Fibroblast of lung (primary cell): ENCODE measurements at regions not wholly inside any gene's neighbourhood (a gene's known extent, or its start where the extent isn't known, plus 50 kb on each side); places are given as distances from the start of the nearest gene placed in this dataset.
"Not testable (repeated sequence)": the region's sequence is repeated elsewhere in the genome, so short reads cannot be mapped to it uniquely, and the experiment has no call there.

Experiments used
- EZH2 ChIP-seq: IDR thresholded peaks from 2 replicates; pipeline ENCODE4 v1.5.1; 2012; ENCODE audit warnings: low read length, control low read depth, mild to moderate bottlenecking; ENCODE audit errors: missing control alignments
- TF ChIP-seq, protein P1 (sequence below), 2 donors: IDR thresholded peaks in 1 of 2; conservative IDR thresholded peaks in 1 of 2; 1 replicate in 1 of 2; 2 replicates in 1 of 2; pipeline ENCODE4 v1.5.1; 2011 to 2012; ENCODE audit warnings: low read length in 2 of 2, control low read depth in 1 of 2, inconsistent platforms in 1 of 2, low read depth in 1 of 2, mild to moderate bottlenecking in 1 of 2

DNA sequence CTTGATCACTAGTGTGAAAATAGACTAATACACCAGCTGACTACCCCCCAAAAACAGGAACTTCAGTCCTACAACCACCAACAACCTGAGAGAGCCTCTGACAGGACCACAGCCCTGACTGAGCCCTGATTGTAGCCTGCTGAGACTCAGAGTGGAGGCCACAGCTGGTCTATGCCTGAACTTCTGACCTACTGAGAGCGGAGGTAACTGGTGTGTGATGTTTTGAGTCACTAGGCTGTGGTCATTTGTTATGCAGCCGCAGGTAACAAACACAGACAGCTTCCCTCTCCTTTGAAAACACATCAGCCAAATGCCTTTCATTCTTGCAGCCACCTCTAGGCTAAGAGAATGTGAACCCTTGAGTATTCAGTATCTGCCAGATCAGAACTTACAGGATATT lies 631.1 kb downstream of the PRIM2 start:
- TF ChIP-seq, protein P1, sequence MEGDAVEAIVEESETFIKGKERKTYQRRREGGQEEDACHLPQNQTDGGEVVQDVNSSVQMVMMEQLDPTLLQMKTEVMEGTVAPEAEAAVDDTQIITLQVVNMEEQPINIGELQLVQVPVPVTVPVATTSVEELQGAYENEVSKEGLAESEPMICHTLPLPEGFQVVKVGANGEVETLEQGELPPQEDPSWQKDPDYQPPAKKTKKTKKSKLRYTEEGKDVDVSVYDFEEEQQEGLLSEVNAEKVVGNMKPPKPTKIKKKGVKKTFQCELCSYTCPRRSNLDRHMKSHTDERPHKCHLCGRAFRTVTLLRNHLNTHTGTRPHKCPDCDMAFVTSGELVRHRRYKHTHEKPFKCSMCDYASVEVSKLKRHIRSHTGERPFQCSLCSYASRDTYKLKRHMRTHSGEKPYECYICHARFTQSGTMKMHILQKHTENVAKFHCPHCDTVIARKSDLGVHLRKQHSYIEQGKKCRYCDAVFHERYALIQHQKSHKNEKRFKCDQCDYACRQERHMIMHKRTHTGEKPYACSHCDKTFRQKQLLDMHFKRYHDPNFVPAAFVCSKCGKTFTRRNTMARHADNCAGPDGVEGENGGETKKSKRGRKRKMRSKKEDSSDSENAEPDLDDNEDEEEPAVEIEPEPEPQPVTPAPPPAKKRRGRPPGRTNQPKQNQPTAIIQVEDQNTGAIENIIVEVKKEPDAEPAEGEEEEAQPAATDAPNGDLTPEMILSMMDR (conservative IDR thresholded peaks at IDR 0.05 in 1 of 2, IDR thresholded peaks at IDR 0.05 in 1 of 2; ENCODE audit: low read depth in 1 of 2, low read length in 2 of 2) = not testable (repeated sequence)
- TF ChIP-seq EZH2 = not testable (repeated sequence)
